ENCODE measurements at regions not wholly inside any gene's neighbourhood (a gene's known extent, or its start where the extent isn't known, plus 50 kb on each side); places are given as distances from the start of the nearest gene placed in this dataset.
"Not testable (repeated sequence)": the region's sequence is repeated elsewhere in the genome, so short reads cannot be mapped to it uniquely, and the experiment has no call there.

- H3K4me1 ChIP-seq (ENCODE audit: insufficient read depth, low read length), result no peaks in the 10 kb centered on the region
- ATAC-seq (ENCODE audit: insufficient read depth, low read depth), result no peak
- DNase-seq, result no peak
- no peaks in the 10 kb centered on the region for H3K79me2 ChIP-seq (ENCODE audit: insufficient read depth, low read length)
- no peaks in the 10 kb centered on the region for H3K27me3 ChIP-seq (ENCODE audit: insufficient read depth, low read length, poor library complexity)
- no peak overlapping the region for H3K27ac ChIP-seq (ENCODE audit: low read length)
- H3K9ac ChIP-seq (ENCODE audit: low read depth, low read length), result no peak overlapping the region
- no peak overlapping the region for H2AFZ ChIP-seq (ENCODE audit: low read depth, low read length)
- H3K4me2 ChIP-seq (ENCODE audit: insufficient read depth, low read length), result no peak overlapping the region
- no peaks in the 10 kb centered on the region for H3K36me3 ChIP-seq (ENCODE audit: insufficient read depth, low read length)
- H3K4me3 ChIP-seq (ENCODE audit: low read depth in 1 of 2, low read length in 2 of 2), result no peak overlapping the region
- no peaks in the 10 kb centered on the region for H4K20me1 ChIP-seq (ENCODE audit: insufficient read depth, low read length)
- H3K9me3 ChIP-seq (ENCODE audit: insufficient read depth, low read length, severe bottlenecking), result no peaks in the 10 kb centered on the region
- TF ChIP-seq, protein P1, sequence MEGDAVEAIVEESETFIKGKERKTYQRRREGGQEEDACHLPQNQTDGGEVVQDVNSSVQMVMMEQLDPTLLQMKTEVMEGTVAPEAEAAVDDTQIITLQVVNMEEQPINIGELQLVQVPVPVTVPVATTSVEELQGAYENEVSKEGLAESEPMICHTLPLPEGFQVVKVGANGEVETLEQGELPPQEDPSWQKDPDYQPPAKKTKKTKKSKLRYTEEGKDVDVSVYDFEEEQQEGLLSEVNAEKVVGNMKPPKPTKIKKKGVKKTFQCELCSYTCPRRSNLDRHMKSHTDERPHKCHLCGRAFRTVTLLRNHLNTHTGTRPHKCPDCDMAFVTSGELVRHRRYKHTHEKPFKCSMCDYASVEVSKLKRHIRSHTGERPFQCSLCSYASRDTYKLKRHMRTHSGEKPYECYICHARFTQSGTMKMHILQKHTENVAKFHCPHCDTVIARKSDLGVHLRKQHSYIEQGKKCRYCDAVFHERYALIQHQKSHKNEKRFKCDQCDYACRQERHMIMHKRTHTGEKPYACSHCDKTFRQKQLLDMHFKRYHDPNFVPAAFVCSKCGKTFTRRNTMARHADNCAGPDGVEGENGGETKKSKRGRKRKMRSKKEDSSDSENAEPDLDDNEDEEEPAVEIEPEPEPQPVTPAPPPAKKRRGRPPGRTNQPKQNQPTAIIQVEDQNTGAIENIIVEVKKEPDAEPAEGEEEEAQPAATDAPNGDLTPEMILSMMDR (IDR thresholded peaks at IDR 0.05; ENCODE audit: borderline replicate concordance, extremely low read depth, low read length, poor library complexity, severe bottlenecking), result no peak
- TF ChIP-seq EZH2 (IDR thresholded peaks at IDR 0.05; ENCODE audit: borderline replicate concordance, low read depth, low read length, severe bottlenecking), result no peak
Observed at GRCh38 chr17:26963163-26963503, 330.8 kb upstream of the WSB1 start.

DNA sequence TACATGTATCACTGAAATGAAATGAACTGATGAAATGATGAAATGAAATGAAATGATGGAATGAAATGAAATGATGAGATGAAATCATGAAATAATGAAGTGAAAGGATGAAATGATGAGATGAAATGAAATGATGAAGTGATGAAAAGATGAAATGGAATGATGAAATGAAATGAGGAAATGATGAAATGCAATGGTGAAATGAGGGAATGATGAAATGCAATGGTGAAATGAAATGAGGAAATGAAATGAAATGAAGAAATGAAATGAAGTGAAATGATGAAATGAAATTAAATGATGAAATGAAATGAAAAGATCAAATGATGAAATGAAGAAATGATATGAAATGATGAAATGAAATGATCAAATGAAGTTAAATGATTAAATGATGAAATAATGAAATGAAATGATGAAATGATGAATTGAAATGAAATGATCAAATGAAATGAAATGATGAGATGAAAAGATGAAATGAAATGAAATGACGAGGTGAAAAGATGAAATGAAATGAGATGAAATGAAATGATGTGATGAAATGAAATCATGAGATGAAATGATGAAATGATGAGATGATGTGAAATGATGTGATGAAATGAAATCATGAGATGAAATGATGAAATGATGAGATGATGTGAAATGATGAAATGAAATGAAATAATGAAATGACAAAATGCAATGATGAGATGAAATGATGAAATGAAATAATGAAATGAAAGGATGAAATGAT is 327.9 kb upstream of the WSB1 start:
- H3K79me2 ChIP-seq (ENCODE audit: insufficient read depth, low read length); H3K4me3 ChIP-seq (ENCODE audit: low read depth in 1 of 2, low read length in 2 of 2); H3K4me1 ChIP-seq (ENCODE audit: insufficient read depth, low read length); H4K20me1 ChIP-seq (ENCODE audit: insufficient read depth, low read length); H3K9me3 ChIP-seq (ENCODE audit: insufficient read depth, low read length, severe bottlenecking); DNase-seq; H3K27me3 ChIP-seq (ENCODE audit: insufficient read depth, low read length, poor library complexity); H3K9ac ChIP-seq (ENCODE audit: low read depth, low read length); H3K27ac ChIP-seq (ENCODE audit: low read length); H3K36me3 ChIP-seq (ENCODE audit: insufficient read depth, low read length); H3K4me2 ChIP-seq (ENCODE audit: insufficient read depth, low read length); ATAC-seq (ENCODE audit: insufficient read depth, low read depth); H2AFZ ChIP-seq (ENCODE audit: low read depth, low read length): not testable (repeated sequence)

- not testable (repeated sequence) for H3K4me1 ChIP-seq (ENCODE audit: insufficient read depth, low read length); H3K27me3 ChIP-seq (ENCODE audit: insufficient read depth, low read length, poor library complexity); H4K20me1 ChIP-seq (ENCODE audit: insufficient read depth, low read length); H3K4me3 ChIP-seq (ENCODE audit: low read depth in 1 of 2, low read length in 2 of 2); H3K9ac ChIP-seq (ENCODE audit: low read depth, low read length); H3K9me3 ChIP-seq (ENCODE audit: insufficient read depth, low read length, severe bottlenecking); H3K4me2 ChIP-seq (ENCODE audit: insufficient read depth, low read length); H2AFZ ChIP-seq (ENCODE audit: low read depth, low read length); ATAC-seq (ENCODE audit: insufficient read depth, low read depth); H3K36me3 ChIP-seq (ENCODE audit: insufficient read depth, low read length); H3K79me2 ChIP-seq (ENCODE audit: insufficient read depth, low read length); H3K27ac ChIP-seq (ENCODE audit: low read length); DNase-seq
Observed at GRCh38 chr17:26966625-26967179, 327.2 kb upstream of the WSB1 start.

DNA sequence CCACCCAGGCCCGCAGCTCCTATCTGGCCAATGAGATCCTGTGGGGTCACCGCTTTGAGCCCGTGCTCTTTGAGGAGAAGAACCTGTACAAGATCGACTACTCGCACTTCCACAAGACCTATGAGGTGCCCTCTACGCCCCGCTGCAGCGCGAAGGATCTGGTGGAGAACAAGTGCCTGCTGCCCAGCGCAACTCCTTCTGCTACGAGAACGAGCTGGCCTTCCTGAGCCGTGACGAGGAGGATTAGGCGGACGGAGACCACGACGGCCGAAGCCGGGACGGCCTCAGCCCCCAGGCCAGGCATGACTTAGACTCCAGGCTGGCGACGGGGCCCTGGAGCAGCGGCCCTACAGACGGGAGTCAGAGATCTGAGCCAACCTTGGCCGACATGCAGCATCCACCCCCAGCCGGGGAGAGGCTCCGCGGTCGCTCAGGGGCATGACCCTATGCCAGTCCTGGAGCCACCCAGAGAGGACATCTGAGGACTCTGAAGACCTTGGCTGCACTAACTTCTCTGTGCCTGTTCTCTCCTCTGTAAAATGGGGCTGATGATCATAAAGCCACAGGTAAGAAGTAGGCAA is 312.0 kb upstream of the WSB1 start:
- H3K27ac ChIP-seq (ENCODE audit: low read length); ATAC-seq (ENCODE audit: insufficient read depth, low read depth); H3K27me3 ChIP-seq (ENCODE audit: insufficient read depth, low read length, poor library complexity); H3K79me2 ChIP-seq (ENCODE audit: insufficient read depth, low read length); H3K36me3 ChIP-seq (ENCODE audit: insufficient read depth, low read length); H3K4me3 ChIP-seq (ENCODE audit: low read depth in 1 of 2, low read length in 2 of 2); H3K4me1 ChIP-seq (ENCODE audit: insufficient read depth, low read length); DNase-seq; H3K9ac ChIP-seq (ENCODE audit: low read depth, low read length); H4K20me1 ChIP-seq (ENCODE audit: insufficient read depth, low read length); H3K4me2 ChIP-seq (ENCODE audit: insufficient read depth, low read length); H2AFZ ChIP-seq (ENCODE audit: low read depth, low read length); H3K9me3 ChIP-seq (ENCODE audit: insufficient read depth, low read length, severe bottlenecking): not testable (repeated sequence)

- not testable (repeated sequence) for H3K79me2 ChIP-seq (ENCODE audit: insufficient read depth, low read length); H3K4me3 ChIP-seq (ENCODE audit: low read depth in 1 of 2, low read length in 2 of 2); H3K9ac ChIP-seq (ENCODE audit: low read depth, low read length); DNase-seq; H3K27me3 ChIP-seq (ENCODE audit: insufficient read depth, low read length, poor library complexity); H2AFZ ChIP-seq (ENCODE audit: low read depth, low read length); H3K4me2 ChIP-seq (ENCODE audit: insufficient read depth, low read length); H3K36me3 ChIP-seq (ENCODE audit: insufficient read depth, low read length); H3K9me3 ChIP-seq (ENCODE audit: insufficient read depth, low read length, severe bottlenecking); ATAC-seq (ENCODE audit: insufficient read depth, low read depth); H3K4me1 ChIP-seq (ENCODE audit: insufficient read depth, low read length); H3K27ac ChIP-seq (ENCODE audit: low read length); H4K20me1 ChIP-seq (ENCODE audit: insufficient read depth, low read length)
Observed at GRCh38 chr17:26982563-26982962, 311.4 kb upstream of the WSB1 start.

DNA sequence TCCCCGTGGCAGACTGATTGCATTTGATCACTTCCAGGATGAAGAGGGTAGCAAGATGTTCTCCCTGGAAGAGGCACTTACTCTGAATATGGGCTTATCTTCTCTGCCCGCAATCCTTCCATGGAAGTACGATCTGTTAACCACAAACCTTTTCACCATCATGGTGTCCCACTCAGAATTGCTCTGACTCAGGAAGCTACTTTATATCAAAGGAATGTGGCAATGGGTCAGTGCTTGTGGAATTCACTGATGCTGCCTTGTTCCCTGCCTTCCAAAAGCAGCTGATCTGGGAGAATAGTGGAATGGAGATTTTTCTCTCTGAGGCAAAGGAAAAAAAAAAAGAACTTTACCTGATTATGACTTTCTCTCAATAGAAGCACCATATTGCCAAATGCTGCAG is 306.1 kb upstream of the WSB1 start:
- H3K79me2 ChIP-seq (ENCODE audit: insufficient read depth, low read length); H3K27ac ChIP-seq (ENCODE audit: low read length); H3K4me2 ChIP-seq (ENCODE audit: insufficient read depth, low read length); H4K20me1 ChIP-seq (ENCODE audit: insufficient read depth, low read length); H3K9ac ChIP-seq (ENCODE audit: low read depth, low read length); ATAC-seq (ENCODE audit: insufficient read depth, low read depth); H3K36me3 ChIP-seq (ENCODE audit: insufficient read depth, low read length); H3K4me3 ChIP-seq (ENCODE audit: low read depth in 1 of 2, low read length in 2 of 2); H3K27me3 ChIP-seq (ENCODE audit: insufficient read depth, low read length, poor library complexity); H3K9me3 ChIP-seq (ENCODE audit: insufficient read depth, low read length, severe bottlenecking); H3K4me1 ChIP-seq (ENCODE audit: insufficient read depth, low read length); H2AFZ ChIP-seq (ENCODE audit: low read depth, low read length); DNase-seq: not testable (repeated sequence)

DNA sequence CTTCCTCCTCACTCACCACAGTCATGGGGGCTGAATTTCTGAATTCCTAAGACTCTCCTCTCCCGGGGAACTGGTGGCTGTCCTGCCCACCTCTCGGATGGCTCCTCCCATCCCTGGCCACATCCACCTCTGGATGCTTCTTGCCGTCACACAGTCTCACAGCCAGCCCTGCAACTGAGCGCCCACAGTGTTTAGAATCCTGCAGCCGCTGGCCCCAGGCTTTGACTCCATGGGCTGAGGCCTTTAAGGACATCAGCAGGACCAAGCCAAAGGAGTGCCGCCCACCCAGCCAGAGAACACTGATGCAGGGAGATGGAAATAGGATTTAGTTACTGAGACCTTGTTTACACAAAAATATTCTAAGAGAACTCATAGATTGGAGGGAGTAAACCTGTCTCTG is 299.3 kb upstream of the WSB1 start:
- not testable (repeated sequence) for H3K27me3 ChIP-seq (ENCODE audit: insufficient read depth, low read length, poor library complexity); H2AFZ ChIP-seq (ENCODE audit: low read depth, low read length); H3K4me2 ChIP-seq (ENCODE audit: insufficient read depth, low read length); H4K20me1 ChIP-seq (ENCODE audit: insufficient read depth, low read length); H3K9me3 ChIP-seq (ENCODE audit: insufficient read depth, low read length, severe bottlenecking); ATAC-seq (ENCODE audit: insufficient read depth, low read depth); H3K27ac ChIP-seq (ENCODE audit: low read length); H3K4me3 ChIP-seq (ENCODE audit: low read depth in 1 of 2, low read length in 2 of 2); H3K9ac ChIP-seq (ENCODE audit: low read depth, low read length); DNase-seq; H3K79me2 ChIP-seq (ENCODE audit: insufficient read depth, low read length); H3K4me1 ChIP-seq (ENCODE audit: insufficient read depth, low read length); H3K36me3 ChIP-seq (ENCODE audit: insufficient read depth, low read length)

All from DND-41 (cell line).